ENCODE measurements at regions not wholly inside any gene's neighbourhood (a gene's known extent, or its start where the extent isn't known, plus 50 kb on each side); places are given as distances from the start of the nearest gene placed in this dataset.

DNA sequence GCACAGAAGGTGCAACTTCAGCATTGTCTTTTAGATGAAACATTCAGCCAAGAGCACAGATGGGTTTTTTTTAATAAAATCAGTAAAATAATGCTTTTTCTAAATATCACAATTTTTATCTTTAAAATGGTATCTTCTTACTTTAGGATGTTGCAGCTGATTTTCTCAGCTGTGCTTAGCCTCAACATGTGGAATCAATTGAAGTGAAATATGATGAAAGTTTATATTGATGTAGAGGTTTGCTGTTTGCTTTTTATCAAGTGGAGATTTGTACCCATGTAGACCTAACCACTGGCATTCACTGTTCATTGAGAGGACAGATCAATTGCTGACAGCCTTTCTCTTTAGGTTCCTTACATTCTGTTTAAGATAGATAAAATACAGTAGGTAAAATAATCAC, 107.8 kb downstream of the CYB561 start:
- Histone ChIP-seq H3K27ac (no peak overlapping the region), H3K27me3 (no peaks in the 10 kb centered on the region), H3K36me3 (peaks cover 0 to 33% (median 0%) of the 10 kb centered on the region in 3 donors), H3K4me3 (no peak overlapping the region), H3K9me3 (no peaks in the 10 kb centered on the region), H3K4me1 (peaks cover 0 to 13% (median 0%) of the 10 kb centered on the region in 3 donors)
- intact Hi-C loops (cut with DNase I) = no loop called here
- no peak for DNase-seq
- TF ChIP-seq, protein P1, sequence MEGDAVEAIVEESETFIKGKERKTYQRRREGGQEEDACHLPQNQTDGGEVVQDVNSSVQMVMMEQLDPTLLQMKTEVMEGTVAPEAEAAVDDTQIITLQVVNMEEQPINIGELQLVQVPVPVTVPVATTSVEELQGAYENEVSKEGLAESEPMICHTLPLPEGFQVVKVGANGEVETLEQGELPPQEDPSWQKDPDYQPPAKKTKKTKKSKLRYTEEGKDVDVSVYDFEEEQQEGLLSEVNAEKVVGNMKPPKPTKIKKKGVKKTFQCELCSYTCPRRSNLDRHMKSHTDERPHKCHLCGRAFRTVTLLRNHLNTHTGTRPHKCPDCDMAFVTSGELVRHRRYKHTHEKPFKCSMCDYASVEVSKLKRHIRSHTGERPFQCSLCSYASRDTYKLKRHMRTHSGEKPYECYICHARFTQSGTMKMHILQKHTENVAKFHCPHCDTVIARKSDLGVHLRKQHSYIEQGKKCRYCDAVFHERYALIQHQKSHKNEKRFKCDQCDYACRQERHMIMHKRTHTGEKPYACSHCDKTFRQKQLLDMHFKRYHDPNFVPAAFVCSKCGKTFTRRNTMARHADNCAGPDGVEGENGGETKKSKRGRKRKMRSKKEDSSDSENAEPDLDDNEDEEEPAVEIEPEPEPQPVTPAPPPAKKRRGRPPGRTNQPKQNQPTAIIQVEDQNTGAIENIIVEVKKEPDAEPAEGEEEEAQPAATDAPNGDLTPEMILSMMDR (IDR thresholded peaks at IDR 0.05) = no peak
- no peak for TF ChIP-seq POLR2A (IDR thresholded peaks at IDR 0.05)

DNA sequence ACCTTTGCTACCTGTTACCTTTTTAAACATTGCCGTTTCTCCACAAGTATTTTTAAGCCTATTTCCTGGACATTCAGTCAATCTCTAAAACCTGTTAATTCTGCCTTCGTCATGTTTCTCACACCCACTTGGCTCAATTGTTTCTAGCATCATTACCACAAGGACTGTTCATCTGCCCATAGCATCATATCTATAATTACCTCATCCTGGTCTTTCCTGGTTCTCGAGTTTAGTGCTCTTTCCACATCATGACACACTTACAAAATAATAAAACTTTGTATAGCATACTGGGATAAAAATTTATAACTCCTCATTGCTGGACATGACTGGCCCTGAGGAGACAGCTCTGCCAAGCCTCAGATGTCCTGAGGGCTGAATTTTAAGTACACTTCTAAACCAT, 104.8 kb downstream of the CYB561 start:
- no peak overlapping the region for H3K27ac ChIP-seq
- TF ChIP-seq, protein P1 (IDR thresholded peaks at IDR 0.05) = no peak
- no peak for TF ChIP-seq POLR2A (IDR thresholded peaks at IDR 0.05)
- 86 to 87% methylated on average over 3 of the region's 3 CpGs for WGBS, 2 donors
- no peaks in the 10 kb centered on the region for H3K27me3 ChIP-seq
- peaks cover 0 to 38% (median 0%) of the 10 kb centered on the region in 3 donors for H3K36me3 ChIP-seq
- peaks cover 0 to 2% (median 0%) of the 10 kb centered on the region in 3 donors for H3K4me1 ChIP-seq
- H3K4me3 ChIP-seq = no peak overlapping the region
- intact Hi-C loops (cut with DNase I) = no loop called here
- H3K9me3 ChIP-seq = no peaks in the 10 kb centered on the region
- DNase-seq = no peak

- Histone ChIP-seq H3K36me3 (peaks cover 0 to 38% (median 0%) of the 10 kb centered on the region in 3 donors), H3K27ac (no peak overlapping the region), H3K9me3 (no peaks in the 10 kb centered on the region), H3K4me1 (no peaks in the 10 kb centered on the region), H3K4me3 (no peak overlapping the region), H3K27me3 (no peaks in the 10 kb centered on the region)
- TF ChIP-seq, protein P1 (IDR thresholded peaks at IDR 0.05) = no peak
- no peak for TF ChIP-seq POLR2A (IDR thresholded peaks at IDR 0.05)
- intact Hi-C loops (cut with DNase I) = no loop called here
- 57 to 85% methylated on average over 1 of the region's 1 CpG for WGBS, 2 donors
- DNase-seq = no peak
These were observed 101.7 kb downstream of the CYB561 start for GRCh38 chr17:63344383-63344782.

DNA sequence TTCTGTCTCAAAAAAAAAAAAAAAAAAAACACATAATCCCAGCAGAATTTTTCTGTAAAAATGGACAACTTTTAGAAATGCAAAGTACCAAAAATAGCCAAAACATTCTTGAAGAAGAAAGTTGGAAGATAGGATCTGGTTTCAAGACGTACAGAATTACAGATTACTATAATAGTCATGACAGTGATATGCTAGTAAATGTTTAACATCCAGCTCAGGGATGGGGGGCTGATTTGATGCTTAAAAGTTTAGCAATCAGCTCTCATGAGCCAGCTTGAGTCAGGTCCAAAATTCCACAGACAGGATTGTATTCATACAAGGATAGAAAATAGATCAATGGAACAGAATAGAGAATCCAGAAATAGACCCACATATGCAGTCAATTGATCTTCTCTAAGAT, 100.5 kb downstream of the CYB561 start:
- Histone ChIP-seq H3K9me3 (no peaks in the 10 kb centered on the region), H3K4me3 (no peak overlapping the region), H3K36me3 (peaks cover 0 to 30% (median 0%) of the 10 kb centered on the region in 3 donors), H3K4me1 (no peaks in the 10 kb centered on the region), H3K27me3 (no peaks in the 10 kb centered on the region), H3K27ac (no peak overlapping the region)
- WGBS, 2 donors = 71 to 80% methylated on average over 1 of the region's 1 CpG
- TF ChIP-seq, protein P1 (IDR thresholded peaks at IDR 0.05) = no peak
- TF ChIP-seq POLR2A (IDR thresholded peaks at IDR 0.05) = no peak
- DNase-seq = no peak
- intact Hi-C loops (cut with DNase I) = no loop called here

- intact Hi-C loops (cut with DNase I) = no loop called here
- H3K4me1 ChIP-seq = no peaks in the 10 kb centered on the region
These were observed 98.6 kb downstream of the CYB561 start for GRCh38 chr17:63347475-63347874.

More at GRCh38 chr17:63347475-63347874, 98.6 kb downstream of the CYB561 start:
- 81 to 82% methylated on average over 2 of the region's 2 CpGs for WGBS, 2 donors
- TF ChIP-seq, protein P1 (IDR thresholded peaks at IDR 0.05) = no peak
- no peak for TF ChIP-seq POLR2A (IDR thresholded peaks at IDR 0.05)
- no peak for DNase-seq
- no peak overlapping the region for H3K4me3 ChIP-seq
- H3K27me3 ChIP-seq = no peaks in the 10 kb centered on the region
- peaks cover 0 to 27% (median 0%) of the 10 kb centered on the region in 3 donors for H3K36me3 ChIP-seq
- H3K27ac ChIP-seq = no peak overlapping the region
- H3K9me3 ChIP-seq = no peaks in the 10 kb centered on the region
